GM19455 (cell line): ENCODE measurements at regions not wholly inside any gene's neighbourhood (a gene's known extent, or its start where the extent isn't known, plus 50 kb on each side); places are given as distances from the start of the nearest gene placed in this dataset.

Experiments
- ATAC-seq: cut with Tn5 transposase; IDR thresholded peaks from one replicate; pipeline ENCODE4 v1.9.1; 2021; ENCODE audit not compliant: unreplicated experiment

- ATAC-seq, result no peak
These were observed 158.0 kb upstream of the PCDH10 start for GRCh38 chr4:132991111-132991510.

- ATAC-seq, result no peak
These were observed 156.4 kb upstream of the PCDH10 start for GRCh38 chr4:132992686-132993085.

- ATAC-seq, result no peak
These were observed 150.4 kb upstream of the PCDH10 start for GRCh38 chr4:132998585-132999230.

GRCh38 chr4:133000012-133000411 is 149.1 kb upstream of the PCDH10 start:
- no peak for ATAC-seq

GRCh38 chr4:133003169-133003568 is 145.9 kb upstream of the PCDH10 start:
- no peak for ATAC-seq

- no peak for ATAC-seq
These were observed 134.5 kb upstream of the PCDH10 start for GRCh38 chr4:133014473-133015135.

GRCh38 chr4:133045288-133045687 is 103.8 kb upstream of the PCDH10 start:
- ATAC-seq, result no peak

- no peak for ATAC-seq
These were observed 102.9 kb upstream of the PCDH10 start for GRCh38 chr4:133046156-133046555.

GRCh38 chr4:133058701-133059100 is 90.4 kb upstream of the PCDH10 start:
- no peak for ATAC-seq

GRCh38 chr4:133059117-133059516 is 90.0 kb upstream of the PCDH10 start:
- no peak for ATAC-seq

GRCh38 chr4:133062851-133063250 is 86.2 kb upstream of the PCDH10 start:
- no peak for ATAC-seq

- ATAC-seq, result no peak
These were observed 81.0 kb upstream of the PCDH10 start for GRCh38 chr4:133068083-133068482.

- ATAC-seq, result no peak
These were observed 67.8 kb upstream of the PCDH10 start for GRCh38 chr4:133081246-133081645.

- ATAC-seq, result no peak
These were observed 64.7 kb upstream of the PCDH10 start for GRCh38 chr4:133084421-133084820.

- no peak for ATAC-seq
These were observed 53.5 kb upstream of the PCDH10 start for GRCh38 chr4:133095591-133095990.

- no peak for ATAC-seq
These were observed 52.1 kb upstream of the PCDH10 start for GRCh38 chr4:133096972-133097371.
